Activated B cell treated with CpG ODN at 0.5 μM for 24 hours (primary cell): ENCODE measurements at regions not wholly inside any gene's neighbourhood (a gene's known extent, or its start where the extent isn't known, plus 50 kb on each side); places are given as distances from the start of the nearest gene placed in this dataset.

Experiments
- ATAC-seq: fragments of 200-7000 bp; cut with Tn5 transposase; one replicate; pipeline ENCODE4 v1.10.0; 2021; ENCODE audit warnings: low read depth, mild to moderate bottlenecking, moderate library complexity
- CTCF ChIA-PET: fragments of 350-600 bp; sonication (Branson Sonifier 250); formaldehyde crosslinking; loops from one replicate; lab custom pipeline; 2021; ENCODE audit warnings: antibody characterized with exemption; lab: Charles Lee
- POLR2A ChIA-PET: fragments of 350-600 bp; sonication (Branson Sonifier 250); formaldehyde crosslinking; loops from one replicate; lab custom pipeline; 2021; ENCODE audit warnings: antibody characterized with exemption; lab: Charles Lee
- DNase-seq: peaks from one replicate; pipeline ENCODE4 v3.0.0; 2022
- H3K27ac Mint-ChIP-seq: one replicate; pipeline ENCODE4 v1.8.0; 2020; ENCODE audit warnings: mixed read lengths
- H3K27me3 Mint-ChIP-seq: one replicate; pipeline ENCODE4 v1.8.0; 2021; ENCODE audit warnings: mixed read lengths
- H3K36me3 Mint-ChIP-seq: one replicate; pipeline ENCODE4 v1.8.0; 2021; ENCODE audit warnings: low read depth, mixed read lengths
- H3K4me1 Mint-ChIP-seq: one replicate; pipeline ENCODE4 v1.8.0; 2021; ENCODE audit warnings: mixed read lengths
- H3K4me3 Mint-ChIP-seq: one replicate; pipeline ENCODE4 v1.8.0; 2020; ENCODE audit warnings: mild to moderate bottlenecking, mixed read lengths
- H3K9me3 Mint-ChIP-seq: one replicate; pipeline ENCODE4 v1.8.0; 2020; ENCODE audit warnings: mixed read lengths
- CTCF ChIP-seq: fragments of 200-600 bp; IDR thresholded peaks from one replicate; pipeline ENCODE4 v1.8.0; 2022; ENCODE audit warnings: antibody characterized with exemption, mild to moderate bottlenecking
- intact Hi-C: fragments of 100-400 bp; cut with micrococcal nuclease; formaldehyde crosslinking; loops from one replicate; pipeline ENCODE4 v1.15.1; 2024

- H3K27me3 Mint-ChIP-seq: no peaks in the 10 kb centered on the region
- intact Hi-C loops: no loop called here
- H3K36me3 Mint-ChIP-seq: no peaks in the 10 kb centered on the region
- ATAC-seq: peak; percentile 47
- H3K27ac Mint-ChIP-seq: peak overlapping the region; percentile 38
- DNase-seq: no peak
- H3K9me3 Mint-ChIP-seq: no peaks in the 10 kb centered on the region
- POLR2A ChIA-PET: interaction anchor here (1.0 kb wide), 1 partner anchor 24 kb away, joined by 3 read pairs; no protein-coding TSS in a partner anchor
- no peak for TF ChIP-seq CTCF
- CTCF ChIA-PET: no interaction called here
- H3K4me1 Mint-ChIP-seq: peaks cover 12% of the 10 kb centered on the region
- H3K4me3 Mint-ChIP-seq: peak overlapping the region; percentile 45
These were observed 75.7 kb upstream of the ARHGAP24 start for GRCh38 chr4:85399270-85399669.

- peaks cover 11% of the 10 kb centered on the region for H3K4me1 Mint-ChIP-seq
- H3K9me3 Mint-ChIP-seq: no peaks in the 10 kb centered on the region
- intact Hi-C loops: no loop called here
- POLR2A ChIA-PET: no interaction called here
- no peak overlapping the region for H3K27ac Mint-ChIP-seq
- no peak for TF ChIP-seq CTCF
- DNase-seq: no peak
- no peaks in the 10 kb centered on the region for H3K27me3 Mint-ChIP-seq
- no peak overlapping the region for H3K4me3 Mint-ChIP-seq
- ATAC-seq: no peak
- CTCF ChIA-PET: no interaction called here
- H3K36me3 Mint-ChIP-seq: no peaks in the 10 kb centered on the region
These were observed 72.6 kb upstream of the ARHGAP24 start for GRCh38 chr4:85402371-85402770.

- intact Hi-C loops: loop anchor here (2.0 kb wide), 1 partner anchor 15 kb away; no protein-coding TSS in a partner anchor
- H3K4me3 Mint-ChIP-seq: no peak overlapping the region
- H3K36me3 Mint-ChIP-seq: no peaks in the 10 kb centered on the region
- ChIA-PET POLR2A (no interaction called here), CTCF (no interaction called here)
- H3K4me1 Mint-ChIP-seq: no peaks in the 10 kb centered on the region
- H3K27ac Mint-ChIP-seq: no peak overlapping the region
- DNase-seq (no peak), ATAC-seq (no peak)
- H3K9me3 Mint-ChIP-seq: no peaks in the 10 kb centered on the region
- H3K27me3 Mint-ChIP-seq: no peaks in the 10 kb centered on the region
- no peak for TF ChIP-seq CTCF
These were observed 68.8 kb upstream of the ARHGAP24 start for GRCh38 chr4:85406185-85406584.

GRCh38 chr4:85407546-85407945 lies 67.4 kb upstream of the ARHGAP24 start:
- H3K27ac Mint-ChIP-seq: no peak overlapping the region
- CTCF ChIA-PET: no interaction called here

GRCh38 chr4:85408301-85408700 lies 66.6 kb upstream of the ARHGAP24 start:
- Mint-ChIP-seq H3K27ac (no peak overlapping the region), H3K36me3 (no peaks in the 10 kb centered on the region), H3K9me3 (no peaks in the 10 kb centered on the region), H3K4me3 (no peak overlapping the region), H3K4me1 (no peaks in the 10 kb centered on the region), H3K27me3 (no peaks in the 10 kb centered on the region)
- TF ChIP-seq CTCF: no peak
- intact Hi-C loops: no loop called here
- CTCF ChIA-PET: no interaction called here
- ATAC-seq (no peak), DNase-seq (no peak)
- POLR2A ChIA-PET: no interaction called here

More at GRCh38 chr4:85407546-85407945, 67.4 kb upstream of the ARHGAP24 start:
- Mint-ChIP-seq H3K9me3 (no peaks in the 10 kb centered on the region), H3K4me3 (no peak overlapping the region), H3K27me3 (no peaks in the 10 kb centered on the region), H3K4me1 (no peaks in the 10 kb centered on the region), H3K36me3 (no peaks in the 10 kb centered on the region)
- intact Hi-C loops: loop anchor here (2.0 kb wide), 1 partner anchor 13 kb away; no protein-coding TSS in a partner anchor
- POLR2A ChIA-PET: no interaction called here
- no peak for TF ChIP-seq CTCF
- ATAC-seq (no peak), DNase-seq (no peak)
